GM10266 (cell line): ENCODE measurements at regions not wholly inside any gene's neighbourhood (a gene's known extent, or its start where the extent isn't known, plus 50 kb on each side); places are given as distances from the start of the nearest gene placed in this dataset.
A peak's percentile ranks its signal among the peaks of the same experiment; 100 is the strongest.

Experiments
- DNase-seq: peaks from one replicate; pipeline ENCODE4 v3.0.0; 2012; ENCODE audit errors: extremely low spot score
- CTCF ChIP-seq: IDR thresholded peaks from 2 replicates; pipeline ENCODE4 v1.5.1; 2012; ENCODE audit warnings: mild to moderate bottlenecking, low read depth; ENCODE audit not compliant: control insufficient read depth, insufficient read depth; ENCODE audit errors: missing control alignments

DNA sequence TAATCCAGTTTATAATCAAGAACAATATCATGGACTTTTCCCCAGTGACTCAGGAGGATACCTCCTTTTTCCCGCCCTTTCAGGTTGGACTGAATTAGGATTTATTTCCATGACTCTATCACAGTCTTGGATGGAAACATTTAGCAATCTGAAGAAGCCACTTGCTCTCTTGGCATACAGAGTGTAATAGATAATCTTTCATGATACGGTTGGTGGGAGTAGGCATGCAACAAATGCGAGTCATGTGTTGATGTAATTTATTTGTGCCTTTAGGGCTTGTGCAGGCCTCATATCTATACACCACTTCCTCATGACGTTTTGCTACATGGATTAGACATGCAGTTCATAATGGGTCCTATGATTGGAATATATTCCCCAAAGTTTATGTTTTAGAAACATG is 54.2 kb upstream of the MCTP2 start:
- DNase-seq, result no peak
- TF ChIP-seq CTCF, result no peak

- no peak for TF ChIP-seq CTCF
- no peak for DNase-seq
These were observed 55.9 kb upstream of the MCTP2 start for GRCh38 chr15:94175420-94175819.

DNA sequence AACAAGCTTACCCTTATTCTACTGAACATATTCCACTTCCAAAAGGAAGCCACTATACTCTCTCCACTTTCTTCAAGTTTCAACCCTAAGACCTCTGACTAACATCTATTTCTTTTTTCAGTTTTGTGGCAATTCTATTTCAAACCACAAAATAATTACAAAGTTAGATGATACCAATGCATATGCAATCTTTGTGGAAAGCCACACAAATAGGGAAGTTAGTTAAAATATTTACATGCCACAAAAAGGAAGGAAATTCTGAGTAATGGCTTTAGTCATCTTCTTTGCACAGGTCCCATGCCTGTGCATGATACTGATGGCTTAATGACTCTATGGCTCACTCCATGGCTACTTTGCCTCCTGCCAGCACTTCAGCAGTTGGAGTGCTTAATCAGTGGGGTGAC is 57.0 kb upstream of the MCTP2 start:
- no peak for TF ChIP-seq CTCF
- no peak for DNase-seq

DNA sequence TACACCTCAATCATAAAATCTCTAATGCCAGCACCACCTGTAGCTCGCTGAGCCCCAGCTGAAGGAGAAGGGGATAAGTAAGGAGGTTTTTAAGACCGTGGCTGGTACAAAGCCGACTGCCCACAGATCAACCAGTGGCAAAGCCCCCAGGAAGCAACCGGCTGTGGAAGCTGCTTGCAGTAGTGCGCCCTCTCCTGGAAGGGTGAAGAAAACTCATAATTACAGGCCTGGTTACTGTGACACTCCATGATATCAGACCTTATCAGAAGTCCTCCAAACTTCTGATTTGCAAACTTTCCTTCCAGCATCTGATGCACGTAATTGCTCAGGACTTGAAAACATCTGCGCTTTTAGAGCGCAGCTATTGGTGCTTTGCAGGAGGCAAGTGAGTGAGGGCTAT is 63.1 kb upstream of the MCTP2 start:
- DNase-seq, result no peak
- peak; percentile 16 for TF ChIP-seq CTCF

GRCh38 chr15:94164971-94165370 is 66.4 kb upstream of the MCTP2 start:
- DNase-seq, result no peak
- no peak for TF ChIP-seq CTCF

GRCh38 chr15:94164202-94164807 is 67.1 kb upstream of the MCTP2 start:
- TF ChIP-seq CTCF, result peak; percentile 85
- peak; percentile 23 for DNase-seq

GRCh38 chr15:94162939-94163338 is 68.4 kb upstream of the MCTP2 start:
- no peak for DNase-seq
- no peak for TF ChIP-seq CTCF
